ENCODE measurements at regions not wholly inside any gene's neighbourhood (a gene's known extent, or its start where the extent isn't known, plus 50 kb on each side); places are given as distances from the start of the nearest gene placed in this dataset.
"Not testable (repeated sequence)": the region's sequence is repeated elsewhere in the genome, so short reads cannot be mapped to it uniquely, and the experiment has no call there.

- DNase-seq: not testable (repeated sequence)
Observed at GRCh38 chr6:23853566-23854133, 272.4 kb upstream of the NRSN1 start.

DNA sequence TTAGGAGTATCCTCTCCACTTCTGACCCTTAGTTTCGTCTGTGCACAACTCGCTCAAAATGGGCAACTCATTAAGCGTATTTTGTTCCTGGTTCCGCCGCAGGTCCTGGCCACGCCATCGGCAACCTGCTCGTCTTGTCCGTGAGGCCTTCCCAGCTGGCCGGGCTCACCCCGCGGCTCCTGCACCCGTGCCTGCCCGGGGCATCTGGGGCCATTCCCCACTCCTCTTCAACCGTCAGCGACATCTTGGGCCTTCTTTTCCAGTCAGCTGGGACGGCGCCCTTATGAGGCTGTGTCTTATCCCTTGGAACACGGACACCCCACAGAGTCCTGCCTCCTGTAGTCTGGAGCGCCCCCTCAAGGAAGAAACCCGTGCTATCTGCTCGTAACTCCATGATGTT is 271.9 kb upstream of the NRSN1 start:
- DNase-seq: not testable (repeated sequence)

- DNase-seq: no peak
Observed at GRCh38 chr6:23855497-23856116, 270.4 kb upstream of the NRSN1 start.

GRCh38 chr6:23870496-23870895 is 255.5 kb upstream of the NRSN1 start:
- no peak for DNase-seq

DNA sequence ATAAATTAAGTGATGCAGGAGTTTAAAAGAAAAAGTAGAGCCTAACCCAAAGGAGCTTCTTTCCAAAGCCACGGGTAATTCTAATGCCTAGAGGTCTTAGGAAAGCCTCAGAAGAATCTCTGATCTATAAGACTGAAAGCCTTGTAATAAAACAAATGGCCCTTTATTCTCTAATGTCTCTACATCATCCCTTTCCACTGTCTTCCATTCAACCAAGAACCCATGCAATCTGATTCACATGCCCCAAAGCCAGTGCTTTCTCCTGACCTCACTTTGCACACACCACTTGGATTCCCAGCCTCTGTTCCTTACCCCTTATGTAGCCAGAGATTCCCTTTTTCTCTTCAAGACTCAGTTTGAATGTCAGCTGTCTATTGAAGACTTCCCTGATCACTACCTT is 252.9 kb upstream of the NRSN1 start:
- no peak for DNase-seq

DNA sequence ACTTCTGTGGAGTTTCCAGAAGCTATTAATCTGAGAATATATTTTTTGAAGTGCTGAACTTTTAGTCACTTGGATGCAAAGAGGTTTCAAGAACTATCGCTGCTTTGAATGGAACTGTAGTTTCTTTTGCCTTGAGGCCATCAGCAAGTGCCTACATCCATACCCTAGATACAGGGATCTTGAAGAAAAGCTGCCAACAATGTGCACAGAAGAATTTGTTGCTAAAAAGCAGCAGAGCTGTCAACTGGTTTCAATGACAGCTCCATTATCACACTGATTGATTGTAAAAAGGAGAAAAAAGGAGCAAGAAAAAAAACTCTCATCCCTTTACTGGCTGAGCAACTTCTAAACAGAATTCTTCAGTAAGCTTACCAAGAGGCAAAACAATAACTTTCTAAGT is 251.0 kb upstream of the NRSN1 start:
- DNase-seq: no peak

DNA sequence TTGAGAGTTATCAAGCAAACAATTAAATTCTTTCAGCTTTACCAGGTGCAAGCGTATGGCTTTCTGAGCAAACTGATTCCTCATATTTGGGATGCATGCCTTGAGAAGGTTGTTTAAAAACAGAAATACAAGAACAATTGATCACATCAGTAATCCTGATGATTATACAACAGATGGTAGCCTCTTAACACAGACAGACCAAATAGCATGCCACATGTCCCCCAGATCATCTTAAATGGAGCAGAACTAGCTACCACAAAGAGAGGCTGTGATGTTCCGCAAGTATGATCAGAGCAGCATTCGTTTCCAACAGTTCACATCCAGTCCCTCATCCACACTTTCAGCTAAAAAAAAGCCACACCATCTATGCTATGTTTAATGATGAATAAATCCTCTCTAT is 246.2 kb upstream of the NRSN1 start:
- DNase-seq: no peak

- DNase-seq: no peak
Observed at GRCh38 chr6:23890543-23891227, 235.3 kb upstream of the NRSN1 start.

GRCh38 chr6:23905133-23905815 is 220.7 kb upstream of the NRSN1 start:
- DNase-seq: no peak

GRCh38 chr6:23910420-23910819 is 215.6 kb upstream of the NRSN1 start:
- no peak for DNase-seq

- DNase-seq: no peak
Observed at GRCh38 chr6:23927935-23928334, 198.1 kb upstream of the NRSN1 start.

GRCh38 chr6:23929201-23929600 is 196.8 kb upstream of the NRSN1 start:
- no peak for DNase-seq

DNA sequence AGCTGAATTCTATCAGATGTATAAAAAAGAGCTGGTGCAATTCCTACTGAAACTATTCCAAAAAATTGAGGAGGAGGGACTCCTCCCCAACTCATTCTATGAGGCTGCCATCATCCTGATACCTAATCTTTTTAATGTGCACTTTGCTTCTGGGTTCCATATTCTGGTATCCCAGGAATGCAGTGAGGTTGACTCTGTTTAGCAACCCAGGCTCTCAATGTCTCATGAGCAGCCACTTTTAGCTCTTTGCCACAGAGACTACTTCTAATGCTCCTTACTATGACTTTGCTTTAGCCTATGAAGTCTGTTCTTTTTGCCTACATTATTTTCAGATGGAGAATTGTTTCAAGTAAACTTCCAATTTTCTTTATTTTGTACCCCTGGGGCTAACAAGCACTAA is 185.5 kb upstream of the NRSN1 start:
- DNase-seq: no peak

- no peak for DNase-seq
Observed at GRCh38 chr6:23951691-23952090, 174.3 kb upstream of the NRSN1 start.

DNA sequence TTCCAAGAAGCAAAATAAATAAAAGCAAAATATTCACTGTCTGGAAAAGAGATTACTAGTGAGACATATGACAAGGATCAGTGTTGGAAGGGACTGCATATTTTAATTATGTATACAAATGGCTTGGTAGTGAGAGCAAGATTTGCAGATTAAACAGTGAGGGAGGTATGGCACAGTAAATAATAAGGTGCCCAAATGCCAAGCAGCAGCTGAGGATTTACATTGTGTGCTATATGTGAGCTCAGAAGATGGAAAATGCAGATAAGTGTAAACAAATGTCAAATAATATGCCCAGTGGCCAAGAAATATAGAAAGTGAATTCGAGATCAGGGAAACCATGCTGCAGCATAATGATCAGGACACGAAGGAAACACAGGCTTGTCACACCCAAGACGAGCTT is 173.8 kb upstream of the NRSN1 start:
- DNase-seq: no peak

GRCh38 chr6:23953976-23954375 is 172.0 kb upstream of the NRSN1 start:
- DNase-seq: no peak

GRCh38 chr6:23957017-23957416 is 169.0 kb upstream of the NRSN1 start:
- DNase-seq: no peak

DNA sequence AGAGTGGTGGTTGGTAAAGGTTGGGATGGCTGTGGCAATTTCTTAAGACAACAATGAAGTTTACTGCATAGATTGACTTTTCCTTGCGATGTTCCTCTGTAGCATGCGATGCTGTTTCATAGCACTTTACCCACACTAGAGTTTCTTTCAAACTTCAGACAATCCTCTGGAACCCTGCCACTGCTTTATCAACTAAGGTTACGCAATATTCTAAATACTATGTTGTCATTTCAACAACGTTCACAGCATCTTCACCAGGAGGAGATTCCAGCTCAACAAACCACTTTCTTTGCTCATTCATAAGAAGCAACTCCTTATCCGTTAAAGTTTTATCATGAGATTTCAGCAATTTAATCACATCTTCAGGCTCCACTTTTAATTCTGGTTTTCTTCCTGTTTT is 161.2 kb upstream of the NRSN1 start:
- DNase-seq: no peak

GRCh38 chr6:23969344-23969743 is 156.7 kb upstream of the NRSN1 start:
- no peak for DNase-seq

DNA sequence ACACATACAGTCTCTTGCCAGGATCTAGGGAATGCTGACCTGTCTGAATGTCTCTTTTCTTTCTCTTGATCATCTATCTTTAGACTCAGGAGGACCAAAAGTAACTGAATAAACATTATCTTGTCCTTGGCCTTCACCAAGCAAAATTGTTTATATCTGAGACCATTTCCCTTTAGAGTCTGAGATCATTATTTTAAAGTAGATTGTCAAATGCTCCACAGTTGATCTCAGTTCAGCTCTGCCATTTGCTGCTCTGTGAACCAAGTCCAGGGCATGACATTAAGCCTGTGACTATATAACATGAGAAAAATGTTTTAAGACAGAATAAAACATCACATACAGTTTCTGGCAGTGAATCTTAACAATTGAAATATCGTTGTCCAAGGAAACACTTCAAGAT is 148.3 kb upstream of the NRSN1 start:
- no peak for DNase-seq

DNA sequence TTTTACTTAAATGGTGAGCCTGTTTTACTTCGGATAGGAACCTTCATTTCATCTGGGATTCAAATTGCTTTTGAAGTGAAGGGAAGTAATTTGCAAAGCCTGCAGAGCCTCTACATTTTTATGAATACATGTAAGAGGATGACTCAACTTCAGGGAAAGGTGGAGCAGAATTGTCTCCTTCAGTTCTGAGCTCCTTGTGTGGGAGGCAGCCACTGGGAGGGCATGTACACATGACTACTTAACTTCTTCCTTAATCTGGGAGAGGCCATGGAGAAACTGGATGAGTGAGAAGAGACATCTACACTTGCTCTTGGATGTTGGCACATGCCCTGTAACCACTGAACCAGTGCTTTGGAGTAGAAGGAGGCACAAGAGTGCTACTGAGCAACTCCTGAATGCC is 145.1 kb upstream of the NRSN1 start:
- no peak for DNase-seq

DNA sequence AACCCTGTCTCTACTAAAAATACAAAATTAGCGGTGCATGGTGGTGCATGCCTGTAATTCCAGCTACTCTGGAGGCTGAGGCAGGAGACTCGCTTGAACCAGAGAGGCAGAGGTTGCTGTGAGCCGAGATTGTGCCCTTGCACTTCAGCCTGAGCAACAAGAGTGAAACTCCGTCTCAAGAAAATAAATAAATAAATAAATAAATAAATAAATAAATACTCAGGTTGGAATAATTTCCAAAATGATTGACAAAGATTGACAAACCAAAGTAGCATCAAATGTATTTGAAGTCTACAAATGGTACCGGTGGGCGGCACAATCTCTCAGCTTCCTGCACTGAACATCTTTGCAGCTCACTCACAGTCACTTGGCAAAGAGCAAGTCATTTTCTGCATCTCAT is 144.1 kb upstream of the NRSN1 start:
- DNase-seq: no peak

- DNase-seq: no peak
Observed at GRCh38 chr6:23983735-23984134, 142.3 kb upstream of the NRSN1 start.

DNA sequence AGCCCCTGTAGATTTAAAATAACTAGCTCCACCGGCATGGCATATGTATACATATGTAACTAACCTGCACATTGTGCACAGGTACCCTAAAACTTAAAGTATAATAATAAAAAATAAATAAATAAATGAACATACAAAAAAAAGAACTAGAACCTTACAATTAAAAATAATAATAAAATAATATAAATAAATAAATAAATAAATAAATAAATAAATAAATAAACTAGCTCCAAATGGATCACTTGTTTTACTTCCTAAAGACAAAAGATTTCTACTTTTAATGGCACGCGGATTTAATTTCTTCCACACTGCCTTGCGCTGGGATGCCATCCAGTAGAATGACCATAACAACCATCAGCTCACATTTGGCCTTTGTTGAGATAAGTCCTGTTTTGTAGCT is 141.0 kb upstream of the NRSN1 start:
- no peak for DNase-seq

Data from NCI-H510A (cell line).